SK-N-SH (cell line): ENCODE measurements at regions not wholly inside any gene's neighbourhood (a gene's known extent, or its start where the extent isn't known, plus 50 kb on each side); places are given as distances from the start of the nearest gene placed in this dataset.

ENCODE experiments used
- CTCF ChIA-PET: fragments of 300-600, 350-600 bp; formaldehyde crosslinking; extraction: SDS; loops from one replicate; lab custom pipeline; 2021; lab: Yijun Ruan, JAX
- POLR2A ChIA-PET: fragments of 350-600 bp; sonication (Branson Sonifier 250); formaldehyde crosslinking; extraction: SDS; loops from one replicate; lab custom pipeline; 2020; ENCODE audit warnings: antibody characterized with exemption, inconsistent platforms; lab: Yijun Ruan, JAX
- DNase-seq: peaks from one replicate; pipeline ENCODE4 v3.0.0; 2012
- H2AFZ ChIP-seq: fragments of 200-600 bp; sonication (generic); 2 replicates; pipeline ENCODE4 v1.8.1; 2016; ENCODE audit warnings: antibody characterized with exemption, mild to moderate bottlenecking, low read depth
- H3F3A ChIP-seq: fragments of 200-600 bp; sonication (generic); replicated peaks from 2 replicates; pipeline ENCODE3; 2016; ENCODE audit warnings: antibody characterized with exemption, mild to moderate bottlenecking; ENCODE audit not compliant: insufficient read depth
- H3K27ac ChIP-seq, 2 experiments: fragments of 200-500 bp in 1 of 2; fragments of 200-600 bp in 1 of 2; sonication (Bioruptor generic) in 1 of 2; sonication (generic), shearing (Covaris generic) in 1 of 2; 2 replicates each; pipeline versions ENCODE4 v1.5.1 to v1.6.1; 2014 to 2016; ENCODE audit warnings: low read depth in 2 of 2, inconsistent platforms in 1 of 2, low read length in 1 of 2, mild to moderate bottlenecking in 1 of 2, mixed read lengths in 1 of 2
- H3K27me3 ChIP-seq: fragments of 200-600 bp; sonication (generic), shearing (Covaris generic); 2 replicates; pipeline ENCODE4 v1.6.1; 2016; ENCODE audit warnings: mixed run types; ENCODE audit not compliant: insufficient read depth
- H3K36me3 ChIP-seq, 2 experiments: fragments of 200-500 bp in 1 of 2; fragments of 200-600 bp in 1 of 2; sonication (Bioruptor generic) in 1 of 2; sonication (generic) in 1 of 2; replicated peaks in 1 of 2; 2 replicates each; pipeline versions ENCODE3 to v1.5.1; 2014 to 2016; ENCODE audit warnings: low read length in 1 of 2, mild to moderate bottlenecking in 1 of 2; ENCODE audit not compliant: insufficient read depth in 2 of 2, control insufficient read depth in 1 of 2
- H3K4me1 ChIP-seq, 2 experiments: fragments of 200-500 bp in 1 of 2; fragments of 200-600 bp in 1 of 2; sonication (Bioruptor generic) in 1 of 2; sonication (generic), shearing (Covaris generic) in 1 of 2; 2 replicates each; pipeline versions ENCODE4 v1.5.1 to v1.6.1; 2014 to 2016; ENCODE audit warnings: low read depth in 1 of 2, low read length in 1 of 2, mixed run types in 1 of 2; ENCODE audit not compliant: insufficient read depth in 2 of 2, control insufficient read depth in 1 of 2
- H3K4me2 ChIP-seq: fragments of 200-600 bp; sonication (generic), shearing (Covaris generic); 2 replicates; pipeline ENCODE4 v1.6.1; 2017; ENCODE audit warnings: mixed run types
- H3K4me3 ChIP-seq, 2 experiments: fragments of 200-500 bp in 1 of 2; fragments of 200-600 bp in 1 of 2; sonication (Bioruptor generic) in 1 of 2; sonication (generic), shearing (Covaris generic) in 1 of 2; 2 replicates each; pipeline versions ENCODE4 v1.5.1 to v1.8.1; 2014 to 2016; ENCODE audit warnings: low read depth in 2 of 2, inconsistent platforms in 1 of 2, low read length in 1 of 2, mild to moderate bottlenecking in 1 of 2, mixed read lengths in 1 of 2, moderate library complexity in 1 of 2
- H3K79me2 ChIP-seq: fragments of 200-600 bp; sonication (generic); 2 replicates; pipeline ENCODE4 v1.8.1; 2017; ENCODE audit warnings: mild to moderate bottlenecking; ENCODE audit not compliant: insufficient read depth
- H3K9ac ChIP-seq: fragments of 200-600 bp; sonication (generic); 2 replicates; pipeline ENCODE4 v1.6.1; 2017; ENCODE audit warnings: mixed run types
- H3K9me2 ChIP-seq: fragments of 200-600 bp; sonication (generic); 2 replicates; pipeline ENCODE4 v1.6.1; 2017; ENCODE audit warnings: mixed run types
- H3K9me3 ChIP-seq: fragments of 200-600 bp; sonication (generic); 2 replicates; pipeline ENCODE4 v1.6.1; 2017; ENCODE audit warnings: mixed run types, mild to moderate bottlenecking, moderate library complexity
- H4K20me1 ChIP-seq: fragments of 200-600 bp; sonication (generic); 2 replicates; pipeline ENCODE4 v1.6.1; 2017; ENCODE audit warnings: mild to moderate bottlenecking, mixed run types; ENCODE audit not compliant: insufficient read depth
- CHD2 ChIP-seq: fragments of 150-350 bp; IDR thresholded peaks from 2 replicates; pipeline ENCODE4 v1.6.1; 2018; ENCODE audit warnings: low read length; ENCODE audit not compliant: partially characterized antibody
- ELF1 ChIP-seq: IDR thresholded peaks from 2 replicates; pipeline ENCODE4 v1.4.0; 2012
- EZH2phosphoT487 ChIP-seq: fragments of 200-600 bp; sonication (generic); IDR thresholded peaks from 2 replicates; pipeline ENCODE4 v1.6.1; 2017; ENCODE audit warnings: low read depth, mixed run types, mild to moderate bottlenecking, antibody characterized with exemption, moderate library complexity, borderline replicate concordance
- GATA2 ChIP-seq: sonication (generic); formaldehyde crosslinking; IDR thresholded peaks from 2 replicates; pipeline ENCODE4 v1.5.0; 2020; ENCODE audit warnings: mild to moderate bottlenecking, missing genetic modification reagents
- JUND ChIP-seq: IDR thresholded peaks from 2 replicates; pipeline ENCODE4 v1.4.0; 2012
- MEF2A ChIP-seq: IDR thresholded peaks from 2 replicates; pipeline ENCODE4 v1.4.0; 2012; ENCODE audit warnings: low read depth, borderline replicate concordance
- MXI1 ChIP-seq: IDR thresholded peaks from 2 replicates; pipeline ENCODE4 v1.6.1; 2012; ENCODE audit warnings: mild to moderate bottlenecking, low read depth, low read length, improper control_type of control experiment
- NFIC ChIP-seq: IDR thresholded peaks from 2 replicates; pipeline ENCODE4 v1.4.0; 2012; ENCODE audit warnings: borderline replicate concordance
- NRF1 ChIP-seq: IDR thresholded peaks from 2 replicates; pipeline ENCODE4 v1.6.1; 2012; ENCODE audit warnings: low read depth, mild to moderate bottlenecking, low read length
- POLR2AphosphoS5 ChIP-seq: IDR thresholded peaks from 2 replicates; pipeline ENCODE4 v1.6.1; 2012; ENCODE audit warnings: low read depth, low read length
- RCOR1 ChIP-seq: fragments of 150-350 bp; IDR thresholded peaks from 2 replicates; pipeline ENCODE4 v1.6.1; 2017; ENCODE audit warnings: antibody characterized with exemption, low read length
- RFX5 ChIP-seq: IDR thresholded peaks from 2 replicates; pipeline ENCODE4 v1.6.1; 2012; ENCODE audit warnings: mild to moderate bottlenecking, improper control_type of control experiment, low read length
- TAF1 ChIP-seq: IDR thresholded peaks from 2 replicates; pipeline ENCODE4 v1.6.1; 2012; ENCODE audit warnings: low read depth, mild to moderate bottlenecking, low read length, moderate library complexity, borderline replicate concordance
- YY1 ChIP-seq: IDR thresholded peaks from 2 replicates; pipeline ENCODE4 v1.4.0; 2012; ENCODE audit warnings: low read depth, mild to moderate bottlenecking
- WGBS: methylation state at CpG from one replicate; pipeline ENCODE4 v1.1.6; 2017; ENCODE audit warnings: low lambda C conversion rate; 5-methylcytosine and 5-hydroxymethylcytosine counted together
- TF ChIP-seq, protein P1 (sequence below): IDR thresholded peaks from 2 replicates; pipeline ENCODE4 v1.4.0; 2012; ENCODE audit warnings: low read depth, borderline replicate concordance
- TF ChIP-seq, protein P2 (sequence below): fragments of 200-600 bp; sonication (generic); IDR thresholded peaks from 2 replicates; pipeline ENCODE4 v1.6.1; 2017; ENCODE audit warnings: antibody characterized with exemption, mild to moderate bottlenecking, moderate library complexity
- TF ChIP-seq, protein P3 (sequence below): IDR thresholded peaks from 2 replicates; pipeline ENCODE4 v1.4.0; 2012; ENCODE audit warnings: low read depth, borderline replicate concordance
- TF ChIP-seq, protein P4 (sequence below): fragments of 150-350 bp; IDR thresholded peaks from 2 replicates; pipeline ENCODE4 v1.6.1; 2017; ENCODE audit warnings: antibody characterized with exemption, low read length, low read depth, borderline replicate concordance
- TF ChIP-seq, protein P5 (sequence below): IDR thresholded peaks from 2 replicates; pipeline ENCODE4 v1.6.1; 2012; ENCODE audit warnings: mild to moderate bottlenecking, low read depth, low read length, moderate library complexity

DNA sequence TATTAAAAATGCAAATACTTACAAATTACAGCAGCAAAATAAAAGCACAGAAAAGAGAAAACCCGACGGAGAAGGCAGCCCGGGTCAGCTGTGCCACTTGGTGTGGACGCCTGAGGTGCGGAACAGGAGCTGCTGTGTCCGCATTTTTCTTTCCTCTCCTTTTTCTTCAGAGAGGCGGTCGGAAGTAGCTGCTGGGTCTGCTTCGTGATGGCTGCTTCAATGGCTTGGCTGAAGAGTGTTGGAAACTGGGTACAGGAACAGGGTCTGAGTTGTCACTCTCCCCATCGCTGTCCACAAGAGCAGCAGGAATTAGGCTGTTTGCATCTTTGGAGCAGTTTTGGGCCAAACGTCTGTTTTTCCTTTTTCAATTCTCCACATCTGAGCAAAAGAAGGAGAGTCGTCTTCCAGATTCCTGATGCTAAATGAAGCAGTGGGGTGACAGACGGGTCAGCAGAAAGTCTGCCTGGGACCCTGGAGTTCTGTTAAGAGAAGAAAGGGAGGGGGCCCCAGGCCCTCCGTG is 53.5 kb upstream of the ARL8B start:
- H2AFZ ChIP-seq: no peak overlapping the region
- H3K4me1 ChIP-seq: no peaks in the 10 kb centered on the region
- no peaks in the 10 kb centered on the region for H3K9me2 ChIP-seq
- H3K27me3 ChIP-seq: peaks cover 2% of the 10 kb centered on the region; the same call in 1 of the 2 replicates
- H3K4me3 ChIP-seq: no peak overlapping the region
- H3K36me3 ChIP-seq: no peaks in the 10 kb centered on the region
- H3K27ac ChIP-seq: no peak overlapping the region
- no peak overlapping the region for H3K4me2 ChIP-seq
- H3F3A ChIP-seq: no peaks in the 10 kb centered on the region
- no peak overlapping the region for H3K9ac ChIP-seq
- DNase-seq: no peak
- TF ChIP-seq MXI1 (no peak), EZH2phosphoT487 (no peak), JUND (no peak), POLR2AphosphoS5 (no peak), RCOR1 (no peak), ELF1 (no peak), GATA2 (CRISPR knock-in tag) (no peak), TAF1 (no peak), YY1 (no peak), CHD2 (no peak), NFIC (no peak), NRF1 (no peak), MEF2A (no peak), RFX5 (no peak)
- TF ChIP-seq, protein P1, sequence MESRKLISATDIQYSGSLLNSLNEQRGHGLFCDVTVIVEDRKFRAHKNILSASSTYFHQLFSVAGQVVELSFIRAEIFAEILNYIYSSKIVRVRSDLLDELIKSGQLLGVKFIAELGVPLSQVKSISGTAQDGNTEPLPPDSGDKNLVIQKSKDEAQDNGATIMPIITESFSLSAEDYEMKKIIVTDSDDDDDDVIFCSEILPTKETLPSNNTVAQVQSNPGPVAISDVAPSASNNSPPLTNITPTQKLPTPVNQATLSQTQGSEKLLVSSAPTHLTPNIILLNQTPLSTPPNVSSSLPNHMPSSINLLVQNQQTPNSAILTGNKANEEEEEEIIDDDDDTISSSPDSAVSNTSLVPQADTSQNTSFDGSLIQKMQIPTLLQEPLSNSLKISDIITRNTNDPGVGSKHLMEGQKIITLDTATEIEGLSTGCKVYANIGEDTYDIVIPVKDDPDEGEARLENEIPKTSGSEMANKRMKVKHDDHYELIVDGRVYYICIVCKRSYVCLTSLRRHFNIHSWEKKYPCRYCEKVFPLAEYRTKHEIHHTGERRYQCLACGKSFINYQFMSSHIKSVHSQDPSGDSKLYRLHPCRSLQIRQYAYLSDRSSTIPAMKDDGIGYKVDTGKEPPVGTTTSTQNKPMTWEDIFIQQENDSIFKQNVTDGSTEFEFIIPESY: no peak
- TF ChIP-seq, protein P2, sequence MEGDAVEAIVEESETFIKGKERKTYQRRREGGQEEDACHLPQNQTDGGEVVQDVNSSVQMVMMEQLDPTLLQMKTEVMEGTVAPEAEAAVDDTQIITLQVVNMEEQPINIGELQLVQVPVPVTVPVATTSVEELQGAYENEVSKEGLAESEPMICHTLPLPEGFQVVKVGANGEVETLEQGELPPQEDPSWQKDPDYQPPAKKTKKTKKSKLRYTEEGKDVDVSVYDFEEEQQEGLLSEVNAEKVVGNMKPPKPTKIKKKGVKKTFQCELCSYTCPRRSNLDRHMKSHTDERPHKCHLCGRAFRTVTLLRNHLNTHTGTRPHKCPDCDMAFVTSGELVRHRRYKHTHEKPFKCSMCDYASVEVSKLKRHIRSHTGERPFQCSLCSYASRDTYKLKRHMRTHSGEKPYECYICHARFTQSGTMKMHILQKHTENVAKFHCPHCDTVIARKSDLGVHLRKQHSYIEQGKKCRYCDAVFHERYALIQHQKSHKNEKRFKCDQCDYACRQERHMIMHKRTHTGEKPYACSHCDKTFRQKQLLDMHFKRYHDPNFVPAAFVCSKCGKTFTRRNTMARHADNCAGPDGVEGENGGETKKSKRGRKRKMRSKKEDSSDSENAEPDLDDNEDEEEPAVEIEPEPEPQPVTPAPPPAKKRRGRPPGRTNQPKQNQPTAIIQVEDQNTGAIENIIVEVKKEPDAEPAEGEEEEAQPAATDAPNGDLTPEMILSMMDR: no peak
- TF ChIP-seq, protein P3, sequence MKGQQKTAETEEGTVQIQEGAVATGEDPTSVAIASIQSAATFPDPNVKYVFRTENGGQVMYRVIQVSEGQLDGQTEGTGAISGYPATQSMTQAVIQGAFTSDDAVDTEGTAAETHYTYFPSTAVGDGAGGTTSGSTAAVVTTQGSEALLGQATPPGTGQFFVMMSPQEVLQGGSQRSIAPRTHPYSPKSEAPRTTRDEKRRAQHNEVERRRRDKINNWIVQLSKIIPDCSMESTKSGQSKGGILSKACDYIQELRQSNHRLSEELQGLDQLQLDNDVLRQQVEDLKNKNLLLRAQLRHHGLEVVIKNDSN: no peak
- TF ChIP-seq, protein P4, sequence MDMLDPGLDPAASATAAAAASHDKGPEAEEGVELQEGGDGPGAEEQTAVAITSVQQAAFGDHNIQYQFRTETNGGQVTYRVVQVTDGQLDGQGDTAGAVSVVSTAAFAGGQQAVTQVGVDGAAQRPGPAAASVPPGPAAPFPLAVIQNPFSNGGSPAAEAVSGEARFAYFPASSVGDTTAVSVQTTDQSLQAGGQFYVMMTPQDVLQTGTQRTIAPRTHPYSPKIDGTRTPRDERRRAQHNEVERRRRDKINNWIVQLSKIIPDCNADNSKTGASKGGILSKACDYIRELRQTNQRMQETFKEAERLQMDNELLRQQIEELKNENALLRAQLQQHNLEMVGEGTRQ: no peak
- TF ChIP-seq, protein P5, sequence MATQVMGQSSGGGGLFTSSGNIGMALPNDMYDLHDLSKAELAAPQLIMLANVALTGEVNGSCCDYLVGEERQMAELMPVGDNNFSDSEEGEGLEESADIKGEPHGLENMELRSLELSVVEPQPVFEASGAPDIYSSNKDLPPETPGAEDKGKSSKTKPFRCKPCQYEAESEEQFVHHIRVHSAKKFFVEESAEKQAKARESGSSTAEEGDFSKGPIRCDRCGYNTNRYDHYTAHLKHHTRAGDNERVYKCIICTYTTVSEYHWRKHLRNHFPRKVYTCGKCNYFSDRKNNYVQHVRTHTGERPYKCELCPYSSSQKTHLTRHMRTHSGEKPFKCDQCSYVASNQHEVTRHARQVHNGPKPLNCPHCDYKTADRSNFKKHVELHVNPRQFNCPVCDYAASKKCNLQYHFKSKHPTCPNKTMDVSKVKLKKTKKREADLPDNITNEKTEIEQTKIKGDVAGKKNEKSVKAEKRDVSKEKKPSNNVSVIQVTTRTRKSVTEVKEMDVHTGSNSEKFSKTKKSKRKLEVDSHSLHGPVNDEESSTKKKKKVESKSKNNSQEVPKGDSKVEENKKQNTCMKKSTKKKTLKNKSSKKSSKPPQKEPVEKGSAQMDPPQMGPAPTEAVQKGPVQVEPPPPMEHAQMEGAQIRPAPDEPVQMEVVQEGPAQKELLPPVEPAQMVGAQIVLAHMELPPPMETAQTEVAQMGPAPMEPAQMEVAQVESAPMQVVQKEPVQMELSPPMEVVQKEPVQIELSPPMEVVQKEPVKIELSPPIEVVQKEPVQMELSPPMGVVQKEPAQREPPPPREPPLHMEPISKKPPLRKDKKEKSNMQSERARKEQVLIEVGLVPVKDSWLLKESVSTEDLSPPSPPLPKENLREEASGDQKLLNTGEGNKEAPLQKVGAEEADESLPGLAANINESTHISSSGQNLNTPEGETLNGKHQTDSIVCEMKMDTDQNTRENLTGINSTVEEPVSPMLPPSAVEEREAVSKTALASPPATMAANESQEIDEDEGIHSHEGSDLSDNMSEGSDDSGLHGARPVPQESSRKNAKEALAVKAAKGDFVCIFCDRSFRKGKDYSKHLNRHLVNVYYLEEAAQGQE: no peak
- ChIA-PET CTCF (interaction anchor here (1.3 to 2.5 kb wide), 2 partner anchors 10 kb away, joined by 5 to 13 read pairs; no protein-coding TSS in a partner anchor), POLR2A (no interaction called here)
- 76% methylated on average over 14 of the region's 14 CpGs for WGBS
- no peaks in the 10 kb centered on the region for H4K20me1 ChIP-seq
- no peaks in the 10 kb centered on the region for H3K79me2 ChIP-seq
- H3K9me3 ChIP-seq: no peaks in the 10 kb centered on the region
